Ascending aorta (tissue), 2 donors: ENCODE measurements at regions not wholly inside any gene's neighbourhood (a gene's known extent, or its start where the extent isn't known, plus 50 kb on each side); places are given as distances from the start of the nearest gene placed in this dataset.

Experiments
- DNase-seq, 2 donors: peaks; one replicate each; pipeline ENCODE4 v3.0.0-alpha.2; 2019; ENCODE audit warnings: low spot score in 2 of 2
- H3K27ac ChIP-seq, 2 donors: fragments of 200-600 bp; sonication (generic); one replicate each; pipeline ENCODE4 v1.5.1; 2016 to 2017; ENCODE audit warnings: mild to moderate bottlenecking in 1 of 2
- H3K27me3 ChIP-seq: fragments of 200-600 bp; sonication (generic); one replicate; pipeline ENCODE4 v1.5.1; 2017
- H3K36me3 ChIP-seq, 2 donors: fragments of 200-600 bp; sonication (generic); one replicate each; pipeline ENCODE4 v1.5.1; 2016
- H3K4me1 ChIP-seq, 2 donors: fragments of 200-600 bp; sonication (generic); one replicate each; pipeline ENCODE4 v1.5.1; 2016 to 2017; ENCODE audit warnings: mild to moderate bottlenecking in 1 of 2
- H3K4me3 ChIP-seq, 2 donors: fragments of 200-600 bp; sonication (generic); one replicate each; pipeline ENCODE4 v1.5.1; 2016 to 2017; ENCODE audit warnings: mild to moderate bottlenecking in 1 of 2
- H3K9me3 ChIP-seq, 2 donors: fragments of 200-600 bp; sonication (generic); one replicate each; pipeline ENCODE4 v1.5.1; 2016
- CTCF ChIP-seq, 3 experiments: fragments of 200-600 bp in 2 of 3; fragments of 450-650 bp in 1 of 3; sonication (generic) in 2 of 3; IDR thresholded peaks; one replicate each; pipeline ENCODE4 v1.5.1; 2016 to 2019; ENCODE audit warnings: antibody characterized with exemption in 3 of 3, mild to moderate bottlenecking in 1 of 3, moderate library complexity in 1 of 3
- intact Hi-C: fragments of 100-400 bp; cut with DNase I; formaldehyde crosslinking; loops from one replicate; pipeline ENCODE4 v1.15.1; 2023

DNA sequence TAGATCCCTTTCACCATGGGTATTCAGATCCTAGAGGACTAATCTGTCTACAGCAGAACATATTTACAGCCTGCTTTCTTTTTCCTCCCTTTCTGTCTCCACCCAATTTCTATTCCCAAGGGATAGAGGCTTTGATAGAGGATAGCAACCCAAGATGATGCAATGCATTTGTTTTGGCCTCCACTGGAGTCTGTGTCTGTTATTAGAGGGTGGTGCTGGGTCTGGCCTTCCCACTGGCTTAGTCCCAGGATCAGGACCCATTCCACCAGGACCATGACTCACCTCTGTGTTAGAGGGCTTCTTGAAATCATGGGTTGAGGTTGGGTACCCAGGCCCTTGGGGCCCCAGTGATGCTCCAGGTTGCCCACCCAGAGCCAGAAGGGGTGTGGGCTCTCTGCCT, 239.7 kb upstream of the TNP1 start:
- H3K4me3 ChIP-seq, result peak overlapping the region in 1 of 2 donors; percentile 23
- peak; percentile 28 to 85 for DNase-seq
- no peaks in the 10 kb centered on the region for H3K27me3 ChIP-seq
- no peak for TF ChIP-seq CTCF (IDR thresholded peaks at IDR 0.05)
- H3K27ac ChIP-seq, result peak overlapping the region; percentile 30 to 68
- no peaks in the 10 kb centered on the region for H3K9me3 ChIP-seq
- H3K36me3 ChIP-seq, result no peaks in the 10 kb centered on the region
- intact Hi-C loops, result no loop called here
- H3K4me1 ChIP-seq, result peaks cover 7 to 13% of the 10 kb centered on the region in 2 donors

DNA sequence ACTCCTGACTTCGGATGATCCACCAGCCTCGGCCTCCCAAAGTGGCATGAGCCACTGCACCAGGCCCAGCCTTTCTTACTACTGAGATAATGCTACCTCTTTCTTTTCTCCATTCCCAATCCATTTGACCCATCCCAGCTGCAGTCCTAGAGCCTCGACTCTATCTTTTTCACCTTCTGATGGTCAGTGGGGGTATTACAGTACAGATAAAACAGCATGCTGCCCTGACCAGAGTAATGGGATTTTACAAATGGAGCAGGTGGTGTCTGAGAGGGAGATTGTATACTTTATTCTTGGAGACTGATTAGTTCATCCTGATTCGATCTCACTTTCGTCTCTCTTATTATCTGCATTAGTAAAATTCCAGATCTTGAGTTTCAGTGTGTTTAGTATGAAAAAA, 238.6 kb upstream of the TNP1 start:
- Histone ChIP-seq H3K4me1 (peaks cover 7 to 11% of the 10 kb centered on the region in 2 donors), H3K9me3 (no peaks in the 10 kb centered on the region), H3K27me3 (no peaks in the 10 kb centered on the region), H3K36me3 (no peaks in the 10 kb centered on the region), H3K27ac (no peak overlapping the region), H3K4me3 (no peak overlapping the region)
- DNase-seq, result no peak
- no peak for TF ChIP-seq CTCF (IDR thresholded peaks at IDR 0.05)
- intact Hi-C loops, result no loop called here

GRCh38 chr2:217097346-217097745, 237.5 kb upstream of the TNP1 start:
- Histone ChIP-seq H3K4me3 (no peak overlapping the region), H3K4me1 (peaks cover 4 to 11% of the 10 kb centered on the region in 2 donors), H3K27me3 (no peaks in the 10 kb centered on the region), H3K9me3 (no peaks in the 10 kb centered on the region), H3K27ac (no peak overlapping the region), H3K36me3 (no peaks in the 10 kb centered on the region)
- intact Hi-C loops, result no loop called here
- no peak for DNase-seq
- TF ChIP-seq CTCF (IDR thresholded peaks at IDR 0.05), result no peak

GRCh38 chr2:217096474-217097225, 236.8 kb upstream of the TNP1 start:
- Histone ChIP-seq H3K27me3 (no peaks in the 10 kb centered on the region), H3K36me3 (no peaks in the 10 kb centered on the region), H3K9me3 (no peaks in the 10 kb centered on the region), H3K4me3 (no peak overlapping the region), H3K4me1 (peaks cover 4 to 11% of the 10 kb centered on the region in 2 donors), H3K27ac (no peak overlapping the region)
- TF ChIP-seq CTCF (IDR thresholded peaks at IDR 0.05), result no peak
- DNase-seq, result no peak
- intact Hi-C loops, result no loop called here

GRCh38 chr2:217095511-217096205, 235.8 kb upstream of the TNP1 start:
- intact Hi-C loops, result no loop called here
- no peak overlapping the region for H3K4me3 ChIP-seq
- no peaks in the 10 kb centered on the region for H3K27me3 ChIP-seq
- TF ChIP-seq CTCF (IDR thresholded peaks at IDR 0.05), result no peak
- no peaks in the 10 kb centered on the region for H3K9me3 ChIP-seq
- H3K4me1 ChIP-seq, result peaks cover 4 to 11% of the 10 kb centered on the region in 2 donors
- H3K36me3 ChIP-seq, result no peaks in the 10 kb centered on the region
- H3K27ac ChIP-seq, result no peak overlapping the region
- no peak for DNase-seq
